ENCODE measurements at regions not wholly inside any gene's neighbourhood (a gene's known extent, or its start where the extent isn't known, plus 50 kb on each side); places are given as distances from the start of the nearest gene placed in this dataset.

GRCh38 chr1:191343816-191344215, 814.4 kb upstream of the RGS18 start:
- CTCF ChIA-PET = interaction anchor here (0.7 kb wide), 1 partner anchor 1105 kb away, joined by 3 read pairs; no protein-coding TSS in a partner anchor
- Mint-ChIP-seq H3K9me3 (ENCODE audit: low read depth) (peaks cover 6% of the 10 kb centered on the region), H3K36me3 (no peaks in the 10 kb centered on the region), H3K27ac (no peak overlapping the region), H3K4me3 (no peak overlapping the region), H3K4me1 (no peaks in the 10 kb centered on the region), H3K27me3 (no peaks in the 10 kb centered on the region)
- DNase-seq = no peak
- no peak for ATAC-seq

DNA sequence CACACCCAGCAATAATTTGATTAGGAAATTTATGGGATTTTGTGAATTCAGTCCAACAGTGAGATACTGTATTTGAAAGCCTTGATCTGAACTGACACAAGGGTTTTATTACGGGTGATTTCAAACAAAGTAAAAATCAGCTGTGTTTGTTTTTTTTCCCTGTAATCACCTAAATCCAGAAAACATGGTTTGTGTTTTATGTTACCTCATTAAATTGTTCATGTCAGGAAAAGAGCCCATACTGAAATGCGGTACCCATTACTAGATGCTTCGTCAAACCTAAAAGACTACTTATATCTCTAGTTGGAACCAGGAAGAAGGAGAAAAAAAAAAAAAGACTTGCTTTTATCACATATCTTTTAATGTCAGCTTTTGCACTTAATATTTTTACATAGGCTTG, 811.9 kb upstream of the RGS18 start:
- Mint-ChIP-seq H3K4me1 (no peaks in the 10 kb centered on the region), H3K4me3 (no peak overlapping the region), H3K27me3 (no peaks in the 10 kb centered on the region), H3K27ac (no peak overlapping the region), H3K9me3 (ENCODE audit: low read depth) (peaks cover 6% of the 10 kb centered on the region), H3K36me3 (no peaks in the 10 kb centered on the region)
- CTCF ChIA-PET = no interaction called here
- DNase-seq (no peak), ATAC-seq (no peak)

DNA sequence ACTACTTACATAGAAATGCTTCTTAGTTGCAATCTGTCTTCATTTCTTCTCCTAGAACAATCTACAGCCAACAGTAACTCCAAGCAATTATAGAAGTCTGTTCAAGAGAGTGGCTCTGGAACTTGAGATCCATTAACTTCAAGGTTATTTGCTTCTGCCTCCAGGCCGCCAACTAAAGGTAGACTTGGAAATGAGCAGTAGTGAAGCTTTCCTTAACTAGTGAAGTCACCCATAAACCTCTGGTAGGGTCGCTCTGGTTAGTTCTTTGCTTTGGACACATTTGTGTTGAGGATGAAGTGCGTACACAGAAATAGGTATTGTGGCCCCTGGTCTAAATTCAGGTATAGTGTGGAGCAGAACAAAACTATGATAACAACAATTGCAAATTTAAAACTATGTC, 809.9 kb upstream of the RGS18 start:
- H3K36me3 Mint-ChIP-seq = no peaks in the 10 kb centered on the region
- H3K4me3 Mint-ChIP-seq = no peak overlapping the region
- H3K4me1 Mint-ChIP-seq = no peaks in the 10 kb centered on the region
- peaks cover 3% of the 10 kb centered on the region for H3K9me3 Mint-ChIP-seq (ENCODE audit: low read depth)
- no peak for DNase-seq
- no peak overlapping the region for H3K27ac Mint-ChIP-seq
- H3K27me3 Mint-ChIP-seq = no peaks in the 10 kb centered on the region
- no peak for ATAC-seq
- CTCF ChIA-PET = no interaction called here

DNA sequence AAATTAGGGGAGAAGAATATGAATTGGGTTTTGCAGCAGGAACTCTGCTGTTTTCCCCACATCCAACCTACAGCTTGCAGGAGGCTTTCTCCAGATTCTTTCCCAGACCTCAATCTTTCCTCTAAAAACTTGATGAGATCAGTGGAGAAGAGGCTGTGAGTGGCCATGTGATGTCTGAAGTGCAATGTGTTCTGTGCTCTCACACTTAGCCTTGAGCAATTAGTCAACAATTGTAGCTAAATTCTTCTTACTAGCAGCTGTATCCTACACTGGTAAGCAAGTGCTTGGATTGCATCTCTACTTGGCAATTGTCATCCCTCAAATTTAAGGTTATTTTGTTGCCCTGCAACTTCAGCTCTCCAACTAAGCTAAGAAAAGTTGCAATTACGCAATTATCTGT, 807.3 kb upstream of the RGS18 start:
- no peak for DNase-seq
- Mint-ChIP-seq H3K27ac (no peak overlapping the region), H3K4me3 (no peak overlapping the region), H3K4me1 (no peaks in the 10 kb centered on the region), H3K36me3 (no peaks in the 10 kb centered on the region), H3K27me3 (no peaks in the 10 kb centered on the region), H3K9me3 (ENCODE audit: low read depth) (peaks cover 5% of the 10 kb centered on the region)
- no peak for ATAC-seq
- CTCF ChIA-PET = no interaction called here

GRCh38 chr1:191358724-191359123, 799.5 kb upstream of the RGS18 start:
- Mint-ChIP-seq H3K36me3 (no peaks in the 10 kb centered on the region), H3K27ac (no peak overlapping the region), H3K9me3 (ENCODE audit: low read depth) (peaks cover 10% of the 10 kb centered on the region), H3K4me3 (no peak overlapping the region), H3K27me3 (no peaks in the 10 kb centered on the region), H3K4me1 (no peaks in the 10 kb centered on the region)
- DNase-seq = no peak
- ATAC-seq = no peak
- CTCF ChIA-PET = no interaction called here

DNA sequence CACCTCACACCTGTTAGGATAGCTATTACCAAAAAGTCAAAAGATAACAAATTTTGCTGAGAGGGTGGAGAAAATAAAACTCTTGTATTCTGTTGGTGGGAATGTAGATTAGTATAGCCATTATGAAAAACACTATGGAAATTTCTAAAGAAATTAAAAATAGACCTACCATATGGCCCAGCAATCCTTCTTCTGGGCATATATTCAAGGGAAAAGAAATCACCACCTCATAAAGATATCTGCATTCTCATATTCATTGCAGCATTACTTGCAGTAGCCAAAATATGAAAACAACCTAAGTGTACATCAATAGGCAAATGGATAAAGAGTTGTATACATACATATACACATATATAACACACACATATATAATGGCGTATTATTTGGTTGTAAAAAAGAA, 791.6 kb upstream of the RGS18 start:
- Mint-ChIP-seq H3K4me1 (no peaks in the 10 kb centered on the region), H3K4me3 (no peak overlapping the region), H3K27ac (no peak overlapping the region), H3K36me3 (no peaks in the 10 kb centered on the region), H3K9me3 (ENCODE audit: low read depth) (peaks cover 19% of the 10 kb centered on the region), H3K27me3 (no peaks in the 10 kb centered on the region)
- CTCF ChIA-PET = no interaction called here
- DNase-seq = no peak
- ATAC-seq = no peak

DNA sequence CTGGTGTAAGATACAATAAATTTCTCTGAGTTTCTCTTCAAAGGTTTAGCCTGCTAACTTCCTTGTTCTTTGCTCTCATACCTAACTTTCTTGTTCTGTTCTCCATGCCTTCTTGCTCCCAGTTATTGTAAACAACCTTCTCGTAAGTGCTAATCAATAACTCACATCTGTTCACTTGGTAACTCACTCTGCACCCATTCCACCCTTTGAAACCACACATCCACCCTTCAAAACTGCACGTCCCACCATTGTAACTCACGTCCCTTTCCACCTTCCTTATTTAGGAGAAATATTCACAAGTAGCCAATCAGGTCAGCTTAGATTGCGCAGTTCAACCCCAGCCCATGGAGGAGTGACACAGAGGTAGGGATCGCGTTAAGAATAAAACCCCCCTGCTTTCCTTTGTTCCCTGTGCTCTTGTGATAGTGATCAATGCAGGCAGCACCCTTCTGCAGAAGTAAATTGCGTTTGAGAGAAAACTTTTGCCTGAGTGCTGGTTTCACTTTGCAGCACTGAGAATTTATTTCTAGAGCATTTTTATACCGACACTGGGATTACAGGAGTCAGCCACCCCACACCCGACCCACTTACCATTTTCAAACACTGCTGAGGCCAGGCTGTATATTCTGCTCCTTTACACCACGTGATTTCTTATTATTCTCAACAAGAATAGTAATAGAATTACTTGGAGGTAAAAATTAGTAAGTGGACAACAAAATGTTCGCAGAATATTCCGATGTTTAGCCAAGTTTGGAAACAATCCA, 789.2 kb upstream of the RGS18 start:
- Mint-ChIP-seq H3K27me3 (no peaks in the 10 kb centered on the region), H3K4me1 (no peaks in the 10 kb centered on the region), H3K4me3 (no peak overlapping the region), H3K36me3 (no peaks in the 10 kb centered on the region), H3K9me3 (ENCODE audit: low read depth) (peaks cover 12% of the 10 kb centered on the region), H3K27ac (no peak overlapping the region)
- DNase-seq = no peak
- ATAC-seq = no peak
- CTCF ChIA-PET = no interaction called here

DNA sequence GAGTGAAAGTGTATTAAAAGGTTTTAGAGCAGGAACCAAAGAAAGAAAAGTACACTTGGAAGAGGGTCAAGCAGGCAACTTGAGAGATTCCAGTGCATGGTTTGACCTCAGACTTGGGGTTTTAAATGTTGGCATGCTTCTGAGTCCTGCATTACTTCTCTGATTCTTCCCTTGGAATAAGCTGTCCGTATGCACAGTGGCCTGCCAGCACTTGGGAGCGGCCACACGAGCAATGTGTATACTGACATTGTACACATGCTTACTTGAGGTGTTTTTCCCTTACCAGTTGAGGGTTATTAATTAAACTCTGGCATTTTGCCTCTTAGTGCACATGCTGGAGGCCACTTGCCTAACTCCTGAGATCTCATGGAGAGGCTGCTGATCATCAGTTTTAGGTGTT, 786.6 kb upstream of the RGS18 start:
- no peaks in the 10 kb centered on the region for H3K4me1 Mint-ChIP-seq
- H3K27me3 Mint-ChIP-seq = no peaks in the 10 kb centered on the region
- H3K36me3 Mint-ChIP-seq = no peaks in the 10 kb centered on the region
- H3K4me3 Mint-ChIP-seq = no peak overlapping the region
- CTCF ChIA-PET = no interaction called here
- DNase-seq (no peak), ATAC-seq (no peak)
- peaks cover 20% of the 10 kb centered on the region for H3K9me3 Mint-ChIP-seq (ENCODE audit: low read depth)
- H3K27ac Mint-ChIP-seq = no peak overlapping the region

- H3K27me3 Mint-ChIP-seq = no peaks in the 10 kb centered on the region
- ATAC-seq (no peak), DNase-seq (no peak)
- H3K4me3 Mint-ChIP-seq = no peak overlapping the region
- H3K4me1 Mint-ChIP-seq = no peaks in the 10 kb centered on the region
- H3K36me3 Mint-ChIP-seq = no peaks in the 10 kb centered on the region
- H3K27ac Mint-ChIP-seq = no peak overlapping the region
- CTCF ChIA-PET = no interaction called here
- peaks cover 5% of the 10 kb centered on the region for H3K9me3 Mint-ChIP-seq (ENCODE audit: low read depth)
These were observed 770.0 kb upstream of the RGS18 start for GRCh38 chr1:191388283-191388682.

DNA sequence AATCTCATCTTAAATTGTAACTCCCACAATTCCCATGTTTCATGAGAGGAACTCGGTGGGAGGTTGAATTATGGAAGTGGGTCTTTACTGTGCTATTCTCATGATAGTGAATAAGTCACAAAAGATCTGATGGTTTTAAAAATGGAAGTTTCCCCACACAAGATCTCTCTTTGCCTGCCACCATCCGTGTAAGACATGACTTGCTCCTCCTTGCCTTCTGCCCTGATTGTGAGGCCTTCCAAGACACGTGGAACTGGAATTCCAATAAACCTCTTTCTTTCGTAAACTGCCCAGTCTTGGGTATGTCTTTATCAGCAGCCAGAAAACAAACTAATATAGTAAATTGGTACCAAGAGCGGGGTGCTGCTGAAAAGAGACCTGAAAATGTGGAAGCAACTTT, 761.6 kb upstream of the RGS18 start:
- H3K36me3 Mint-ChIP-seq = no peaks in the 10 kb centered on the region
- H3K4me1 Mint-ChIP-seq = no peaks in the 10 kb centered on the region
- peaks cover 3% of the 10 kb centered on the region for H3K9me3 Mint-ChIP-seq (ENCODE audit: low read depth)
- CTCF ChIA-PET = no interaction called here
- no peaks in the 10 kb centered on the region for H3K27me3 Mint-ChIP-seq
- ATAC-seq (no peak), DNase-seq (no peak)
- no peak overlapping the region for H3K4me3 Mint-ChIP-seq
- no peak overlapping the region for H3K27ac Mint-ChIP-seq

GRCh38 chr1:191398551-191398950, 759.7 kb upstream of the RGS18 start:
- Mint-ChIP-seq H3K4me3 (no peak overlapping the region), H3K27me3 (no peaks in the 10 kb centered on the region), H3K27ac (no peak overlapping the region), H3K9me3 (ENCODE audit: low read depth) (peaks cover 3% of the 10 kb centered on the region), H3K36me3 (no peaks in the 10 kb centered on the region), H3K4me1 (no peaks in the 10 kb centered on the region)
- CTCF ChIA-PET = no interaction called here
- ATAC-seq (no peak), DNase-seq (no peak)

DNA sequence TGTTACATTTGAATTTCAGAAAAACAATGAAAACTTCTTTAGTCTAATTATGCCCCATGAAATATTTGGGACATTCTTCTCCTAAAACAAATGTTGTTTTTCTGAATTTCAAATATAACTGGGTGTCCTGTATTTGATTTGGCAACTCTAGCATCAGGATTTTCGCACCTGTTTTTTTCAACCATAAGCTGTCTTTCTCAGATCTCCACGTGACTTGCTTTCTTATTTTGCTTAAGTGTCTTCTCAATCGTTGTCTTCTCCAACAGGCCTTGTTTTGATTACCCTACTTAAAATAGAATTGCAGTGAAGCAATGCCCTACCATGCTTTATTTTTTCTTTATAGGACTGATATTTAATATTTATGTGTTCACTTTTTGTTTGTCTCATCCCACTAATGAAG, 752.8 kb upstream of the RGS18 start:
- Mint-ChIP-seq H3K4me3 (no peak overlapping the region), H3K4me1 (no peaks in the 10 kb centered on the region), H3K27ac (no peak overlapping the region)

GRCh38 chr1:191414981-191415640, 743.2 kb upstream of the RGS18 start:
- Mint-ChIP-seq H3K4me1 (no peaks in the 10 kb centered on the region), H3K36me3 (no peaks in the 10 kb centered on the region), H3K27me3 (no peaks in the 10 kb centered on the region), H3K9me3 (ENCODE audit: low read depth) (peaks cover 4% of the 10 kb centered on the region), H3K4me3 (no peak overlapping the region), H3K27ac (no peak overlapping the region)
- no peak for DNase-seq
- no peak for ATAC-seq
- CTCF ChIA-PET = no interaction called here

More for the DNA sequence above, 752.8 kb upstream of the RGS18 start:
- DNase-seq (no peak), ATAC-seq (no peak)
- CTCF ChIA-PET = no interaction called here
- peaks cover 7% of the 10 kb centered on the region for H3K9me3 Mint-ChIP-seq (ENCODE audit: low read depth)
- H3K27me3 Mint-ChIP-seq = no peaks in the 10 kb centered on the region
- H3K36me3 Mint-ChIP-seq = no peaks in the 10 kb centered on the region

DNA sequence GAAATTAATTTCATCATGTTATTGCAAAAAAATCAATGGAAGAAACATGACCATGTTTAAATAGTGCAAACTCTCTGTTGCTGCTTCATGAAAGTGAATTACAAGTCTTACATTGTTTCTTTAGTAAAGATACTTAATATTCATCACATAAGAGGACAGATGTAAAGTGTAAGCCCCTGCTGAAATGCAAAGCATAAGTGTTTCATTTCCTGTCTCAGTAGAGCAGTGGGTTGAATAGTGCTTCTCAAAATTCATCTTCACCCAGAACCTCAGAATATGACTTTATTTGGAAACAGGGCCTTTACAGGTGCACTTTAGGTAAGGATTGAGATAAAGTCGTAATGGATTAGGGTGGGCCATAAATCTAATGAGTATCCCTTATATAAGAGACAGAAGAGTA, 738.4 kb upstream of the RGS18 start:
- H3K4me3 Mint-ChIP-seq = no peak overlapping the region
- no peaks in the 10 kb centered on the region for H3K27me3 Mint-ChIP-seq
- CTCF ChIA-PET = no interaction called here
- ATAC-seq = no peak
- H3K9me3 Mint-ChIP-seq (ENCODE audit: low read depth) = peaks cover 5% of the 10 kb centered on the region
- no peaks in the 10 kb centered on the region for H3K4me1 Mint-ChIP-seq
- DNase-seq = no peak
- H3K36me3 Mint-ChIP-seq = no peaks in the 10 kb centered on the region
- H3K27ac Mint-ChIP-seq = no peak overlapping the region

Measured in activated CD8-positive, alpha-beta memory T cell treated with anti-CD3 and anti-CD28 coated beads, Interleukin-2, amount 10 ng/mL, durations not matched to agents 7 days and 5 days (primary cell).